HG03097 (cell line): ENCODE measurements at regions not wholly inside any gene's neighbourhood (a gene's known extent, or its start where the extent isn't known, plus 50 kb on each side); places are given as distances from the start of the nearest gene placed in this dataset.
"Not testable (repeated sequence)": the region's sequence is repeated elsewhere in the genome, so short reads cannot be mapped to it uniquely, and the experiment has no call there.

Source experiments
- ATAC-seq: cut with Tn5 transposase; IDR thresholded peaks from one replicate; pipeline ENCODE4 v1.9.1; 2021; ENCODE audit not compliant: unreplicated experiment, low FRiP score

- ATAC-seq = no peak
These were observed 219.2 kb downstream of the TMEM121 start for GRCh38 chr14:105745433-105746123.

- ATAC-seq = no peak
These were observed 219.7 kb downstream of the TMEM121 start for GRCh38 chr14:105746124-105746514.

DNA sequence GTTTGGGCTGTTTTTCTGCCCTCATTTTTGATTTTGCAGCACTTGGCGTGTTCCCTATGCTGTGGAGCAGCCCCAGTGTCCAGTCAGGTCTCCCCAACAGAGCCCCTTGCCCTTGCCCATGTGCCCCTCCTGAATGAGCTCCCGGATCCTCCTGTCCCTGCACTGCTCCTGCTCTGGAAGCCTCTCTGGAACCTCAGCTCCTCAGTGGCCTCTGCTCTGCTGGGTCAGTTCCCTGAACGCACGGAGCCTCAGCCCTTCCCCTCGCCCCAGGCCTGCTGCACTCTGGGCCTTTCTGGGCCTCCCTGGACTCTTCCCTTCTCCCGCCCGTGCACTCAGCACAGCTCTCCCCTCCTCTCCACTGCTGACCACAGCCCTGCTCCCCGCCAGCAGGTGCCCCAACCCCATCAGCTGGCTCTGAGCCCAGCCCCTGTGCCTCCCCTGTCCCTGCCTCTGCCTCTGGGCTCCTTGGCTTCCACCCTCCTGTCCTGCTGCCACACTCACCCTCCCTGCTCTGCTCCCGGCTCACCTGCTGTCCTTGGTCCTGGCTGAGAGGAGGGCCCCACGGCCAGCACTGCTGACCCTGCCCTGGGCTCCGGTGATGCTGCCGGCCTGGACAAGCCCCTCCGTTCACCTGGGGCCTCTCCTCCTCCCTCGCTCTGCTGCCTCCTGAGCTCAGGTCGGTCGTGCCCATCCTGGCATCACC lies 220.6 kb downstream of the TMEM121 start:
- not testable (repeated sequence) for ATAC-seq

DNA sequence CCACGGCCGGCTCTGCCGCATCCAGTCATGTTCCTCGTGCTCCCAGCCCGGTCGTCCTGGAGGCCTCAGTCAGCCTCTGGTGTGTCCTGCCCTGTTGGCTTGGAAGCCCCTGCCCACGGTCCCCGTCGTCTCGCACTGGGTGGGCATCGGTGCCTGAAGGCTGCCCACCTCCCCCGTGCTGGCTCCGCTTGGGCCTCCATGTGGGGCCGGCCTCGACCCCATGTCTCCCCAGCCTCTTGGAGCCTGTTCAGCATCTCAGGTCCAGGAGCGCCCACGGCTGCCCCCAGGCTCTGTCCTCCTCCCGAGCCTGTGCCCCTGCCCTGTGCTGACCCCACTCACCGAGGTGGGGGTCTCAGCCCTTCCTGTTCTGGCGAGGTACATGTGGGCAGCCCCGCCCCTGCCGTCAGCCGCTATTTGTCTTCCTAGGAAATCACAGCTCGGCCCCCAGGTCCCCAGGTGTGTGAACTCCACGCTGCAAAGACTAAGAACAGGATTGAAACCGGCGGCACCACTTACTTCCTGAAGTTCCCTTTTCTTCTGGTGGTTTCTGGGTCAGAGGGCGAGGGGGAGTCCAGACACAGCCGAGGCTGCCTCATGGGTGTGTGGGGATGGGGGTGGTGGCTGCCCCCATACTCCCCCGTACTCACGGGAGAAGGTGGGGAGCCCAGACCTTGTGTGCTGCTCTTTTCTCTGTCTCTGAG lies 221.3 kb downstream of the TMEM121 start:
- peak; percentile 47 for ATAC-seq

DNA sequence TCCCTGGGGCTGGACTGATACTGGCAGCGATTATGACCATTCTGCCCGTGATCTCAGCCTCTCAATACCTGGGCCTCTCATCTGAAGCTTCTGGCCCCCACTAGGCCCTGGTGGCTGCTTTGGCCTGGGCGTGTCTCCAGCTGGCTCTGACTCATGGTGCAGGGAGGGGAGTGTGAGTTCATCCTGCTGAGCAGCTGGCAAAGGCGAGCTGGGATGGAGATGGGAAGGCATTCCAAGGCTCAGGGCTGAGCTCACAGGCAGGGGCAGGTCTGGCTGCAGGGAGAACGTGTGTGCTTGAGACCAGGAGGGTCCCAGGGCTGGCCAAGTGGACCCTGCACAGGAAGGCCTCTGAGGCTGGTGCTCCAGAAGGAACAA lies 221.8 kb downstream of the TMEM121 start:
- ATAC-seq = peak; percentile 39

GRCh38 chr14:105748710-105749109 lies 222.3 kb downstream of the TMEM121 start:
- ATAC-seq = not testable (repeated sequence)

GRCh38 chr14:105749870-105750541 lies 223.6 kb downstream of the TMEM121 start:
- not testable (repeated sequence) for ATAC-seq

- not testable (repeated sequence) for ATAC-seq
These were observed 224.9 kb downstream of the TMEM121 start for GRCh38 chr14:105751291-105751751.

DNA sequence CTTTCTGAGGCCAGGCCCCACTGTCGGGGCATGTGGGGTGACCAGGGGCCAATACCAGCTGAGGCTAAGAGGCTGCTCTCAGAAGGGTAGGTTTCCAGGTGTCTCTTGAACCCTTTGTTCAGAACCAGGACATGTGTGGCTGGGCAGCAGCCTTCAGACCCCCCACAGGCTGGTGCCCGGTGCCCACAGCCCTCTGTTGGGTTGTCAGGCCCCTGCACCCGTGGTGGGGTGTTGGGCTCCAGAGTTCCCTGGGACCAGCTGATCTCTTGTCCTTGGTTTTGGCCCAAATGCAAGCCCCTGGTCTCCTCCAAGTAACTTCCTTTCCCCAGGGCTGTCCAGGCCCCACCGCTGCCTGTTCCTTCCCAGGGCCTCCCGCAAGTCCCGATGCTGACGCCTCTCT lies 226.0 kb downstream of the TMEM121 start:
- ATAC-seq = not testable (repeated sequence)

GRCh38 chr14:105760691-105761344 lies 234.4 kb downstream of the TMEM121 start:
- ATAC-seq = no peak

GRCh38 chr14:105761345-105761740 lies 235.0 kb downstream of the TMEM121 start:
- ATAC-seq = not testable (repeated sequence)

- ATAC-seq = no peak
These were observed 235.5 kb downstream of the TMEM121 start for GRCh38 chr14:105761842-105762241.

DNA sequence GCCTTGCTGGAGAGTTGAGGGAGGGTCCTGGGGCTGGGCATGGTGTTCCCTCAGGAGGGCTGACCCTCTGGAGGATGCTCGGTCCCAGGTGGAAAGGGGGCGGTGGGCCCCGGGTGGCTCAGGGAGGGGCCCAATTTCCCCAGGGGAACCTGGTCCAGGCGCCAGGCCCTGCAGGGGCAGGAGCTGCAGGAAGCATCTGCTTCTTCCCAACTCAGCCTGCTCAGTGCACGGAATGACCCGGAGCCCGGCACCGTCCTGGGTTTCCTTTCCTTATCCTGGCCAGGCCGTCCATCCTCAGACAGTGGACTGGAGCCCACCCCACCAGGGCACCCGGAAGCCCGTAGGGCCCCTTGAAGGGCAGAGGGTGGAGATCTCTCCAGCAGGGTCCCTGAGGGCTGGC lies 235.9 kb downstream of the TMEM121 start:
- ATAC-seq = not testable (repeated sequence)

DNA sequence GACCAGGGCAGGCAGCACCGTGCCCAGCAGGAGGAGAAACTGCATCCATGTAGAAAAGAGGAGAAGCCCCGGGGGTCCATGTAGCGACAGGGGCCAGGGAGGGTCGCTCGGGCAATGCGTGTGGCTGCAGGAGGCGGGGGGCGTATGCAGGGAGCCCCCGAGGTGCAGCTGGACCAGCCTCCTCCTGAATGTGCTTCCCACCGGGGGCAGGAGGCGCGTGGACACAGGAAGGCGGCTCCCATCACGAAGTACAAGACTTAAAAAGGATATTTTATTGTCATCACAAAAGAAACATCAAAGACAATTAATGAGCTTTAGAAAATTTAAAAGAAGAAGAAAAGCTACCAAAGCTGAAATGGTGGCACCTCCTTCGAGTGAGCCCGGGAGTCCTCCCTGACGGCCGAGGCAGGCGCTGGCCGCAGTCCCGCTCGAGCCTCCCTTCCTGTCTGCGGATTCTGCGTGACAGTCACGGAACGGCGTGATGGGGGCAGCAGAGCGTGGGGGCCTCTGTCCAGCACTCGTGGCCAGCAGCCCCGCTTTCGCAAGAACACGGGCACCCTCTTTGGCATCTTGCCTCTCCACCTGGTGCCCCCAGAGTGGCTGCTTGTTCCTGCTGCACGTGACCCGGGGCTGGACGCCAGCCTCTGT lies 238.0 kb downstream of the TMEM121 start:
- not testable (repeated sequence) for ATAC-seq

GRCh38 chr14:105765072-105765825 lies 238.9 kb downstream of the TMEM121 start:
- not testable (repeated sequence) for ATAC-seq

- ATAC-seq = no peak
These were observed 239.7 kb downstream of the TMEM121 start for GRCh38 chr14:105765893-105766614.

- ATAC-seq = no peak
These were observed 240.9 kb downstream of the TMEM121 start for GRCh38 chr14:105767315-105767714.

- ATAC-seq = not testable (repeated sequence)
These were observed 241.7 kb downstream of the TMEM121 start for GRCh38 chr14:105768039-105768438.
